ENCODE measurements at regions not wholly inside any gene's neighbourhood (a gene's known extent, or its start where the extent isn't known, plus 50 kb on each side); places are given as distances from the start of the nearest gene placed in this dataset.
A peak's percentile ranks its signal among the peaks of the same experiment; 100 is the strongest.

DNA sequence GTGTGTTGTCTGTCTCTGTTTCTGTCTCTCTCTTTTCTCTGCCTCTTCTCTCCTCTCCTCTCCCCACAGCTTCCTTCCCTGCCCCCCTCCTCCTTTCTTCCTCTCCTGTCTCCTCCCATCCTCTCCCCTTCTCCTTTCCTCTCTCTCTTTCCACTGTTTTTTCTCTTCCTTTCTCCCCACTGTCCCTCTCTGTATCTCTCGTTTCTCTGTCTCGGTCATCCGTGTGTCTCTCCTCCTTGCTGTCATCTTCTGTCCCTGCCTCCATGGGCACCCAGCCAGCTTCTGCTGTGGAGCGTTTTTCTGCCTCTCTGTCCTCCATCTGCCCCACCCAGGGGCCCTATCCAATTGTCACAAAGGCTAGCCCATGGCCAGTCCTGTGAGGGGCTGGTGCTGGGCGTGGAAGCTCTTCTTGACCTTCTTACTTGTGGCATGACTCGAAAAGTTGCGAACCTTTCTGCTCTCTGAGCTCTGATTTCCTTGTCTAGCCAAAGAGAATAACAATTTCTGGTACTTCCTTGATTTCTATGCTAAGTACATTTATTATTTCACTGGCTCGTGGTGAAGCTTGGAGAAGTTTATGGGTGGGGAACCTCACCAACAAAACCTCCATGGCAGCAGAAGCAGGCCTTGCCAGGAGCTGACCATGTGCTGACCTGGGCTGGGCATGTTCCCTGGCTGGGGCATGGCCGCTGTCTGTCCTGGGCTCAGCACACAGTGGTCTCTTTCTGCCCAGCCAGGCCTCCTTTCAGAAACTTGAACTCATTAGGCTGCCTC is 69.3 kb downstream of the CEBPB start (continued):
- TF ChIP-seq CTCFL (IDR thresholded peaks at IDR 0.05; ENCODE audit: borderline replicate concordance, insufficient read depth, low read depth, low read length, poor library complexity, severe bottlenecking) (no peak), PML (IDR thresholded peaks at IDR 0.05; ENCODE audit: low read length) (no peak), BCOR (IDR thresholded peaks at IDR 0.05) (no peak; the same call in 1 of the 2 replicates), OTX1 (CRISPR knock-in tag; IDR thresholded peaks at IDR 0.05) (peak; percentile 87; the same call in 1 of the 2 replicates), HDAC1 (IDR thresholded peaks at IDR 0.05) (peak in 1 of 2 experiments; percentile 79; a peak in 2 of 4 replicates), ARHGAP35 (IDR thresholded peaks at IDR 0.05; ENCODE audit: partially characterized antibody) (peak; percentile 66), HSF4 (CRISPR knock-in tag; IDR thresholded peaks at IDR 0.05; ENCODE audit: borderline replicate concordance) (no peak), TAF7 (tag; IDR thresholded peaks at IDR 0.05) (no peak), SREBF2 (CRISPR knock-in tag; IDR thresholded peaks at IDR 0.05) (no peak), E2F3 (CRISPR knock-in tag; IDR thresholded peaks at IDR 0.05) (no peak), STAT5A (IDR thresholded peaks at IDR 0.05; ENCODE audit: borderline replicate concordance, low read length) (no peak), ZFP91 (CRISPR knock-in tag; IDR thresholded peaks at IDR 0.05) (no peak), NR2C2 (CRISPR knock-in tag; IDR thresholded peaks at IDR 0.05) (no peak), NR2C2 (tag; IDR thresholded peaks at IDR 0.05) (no peak), ZNF76 (CRISPR knock-in tag; IDR thresholded peaks at IDR 0.05; ENCODE audit: borderline replicate concordance) (no peak), BMI1 (IDR thresholded peaks at IDR 0.05; ENCODE audit: low read length) (no peak), CC2D1A (IDR thresholded peaks at IDR 0.05) (no peak), ELF4 (CRISPR knock-in tag; IDR thresholded peaks at IDR 0.05) (peak; percentile 72; the same call in 1 of the 2 replicates)
- TF ChIP-seq, protein P1, sequence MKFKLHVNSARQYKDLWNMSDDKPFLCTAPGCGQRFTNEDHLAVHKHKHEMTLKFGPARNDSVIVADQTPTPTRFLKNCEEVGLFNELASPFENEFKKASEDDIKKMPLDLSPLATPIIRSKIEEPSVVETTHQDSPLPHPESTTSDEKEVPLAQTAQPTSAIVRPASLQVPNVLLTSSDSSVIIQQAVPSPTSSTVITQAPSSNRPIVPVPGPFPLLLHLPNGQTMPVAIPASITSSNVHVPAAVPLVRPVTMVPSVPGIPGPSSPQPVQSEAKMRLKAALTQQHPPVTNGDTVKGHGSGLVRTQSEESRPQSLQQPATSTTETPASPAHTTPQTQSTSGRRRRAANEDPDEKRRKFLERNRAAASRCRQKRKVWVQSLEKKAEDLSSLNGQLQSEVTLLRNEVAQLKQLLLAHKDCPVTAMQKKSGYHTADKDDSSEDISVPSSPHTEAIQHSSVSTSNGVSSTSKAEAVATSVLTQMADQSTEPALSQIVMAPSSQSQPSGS (CRISPR knock-in tag; IDR thresholded peaks at IDR 0.05), result no peak
- TF ChIP-seq, protein P2, sequence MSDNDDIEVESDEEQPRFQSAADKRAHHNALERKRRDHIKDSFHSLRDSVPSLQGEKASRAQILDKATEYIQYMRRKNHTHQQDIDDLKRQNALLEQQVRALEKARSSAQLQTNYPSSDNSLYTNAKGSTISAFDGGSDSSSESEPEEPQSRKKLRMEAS (CRISPR knock-in tag; IDR thresholded peaks at IDR 0.05), result no peak

Data from K562 (cell line).